ENCODE measurements at regions not wholly inside any gene's neighbourhood (a gene's known extent, or its start where the extent isn't known, plus 50 kb on each side); places are given as distances from the start of the nearest gene placed in this dataset.

GRCh38 chr12:113723631-113724030, 242.5 kb downstream of the RBM19 start:
- TF ChIP-seq, protein P1, sequence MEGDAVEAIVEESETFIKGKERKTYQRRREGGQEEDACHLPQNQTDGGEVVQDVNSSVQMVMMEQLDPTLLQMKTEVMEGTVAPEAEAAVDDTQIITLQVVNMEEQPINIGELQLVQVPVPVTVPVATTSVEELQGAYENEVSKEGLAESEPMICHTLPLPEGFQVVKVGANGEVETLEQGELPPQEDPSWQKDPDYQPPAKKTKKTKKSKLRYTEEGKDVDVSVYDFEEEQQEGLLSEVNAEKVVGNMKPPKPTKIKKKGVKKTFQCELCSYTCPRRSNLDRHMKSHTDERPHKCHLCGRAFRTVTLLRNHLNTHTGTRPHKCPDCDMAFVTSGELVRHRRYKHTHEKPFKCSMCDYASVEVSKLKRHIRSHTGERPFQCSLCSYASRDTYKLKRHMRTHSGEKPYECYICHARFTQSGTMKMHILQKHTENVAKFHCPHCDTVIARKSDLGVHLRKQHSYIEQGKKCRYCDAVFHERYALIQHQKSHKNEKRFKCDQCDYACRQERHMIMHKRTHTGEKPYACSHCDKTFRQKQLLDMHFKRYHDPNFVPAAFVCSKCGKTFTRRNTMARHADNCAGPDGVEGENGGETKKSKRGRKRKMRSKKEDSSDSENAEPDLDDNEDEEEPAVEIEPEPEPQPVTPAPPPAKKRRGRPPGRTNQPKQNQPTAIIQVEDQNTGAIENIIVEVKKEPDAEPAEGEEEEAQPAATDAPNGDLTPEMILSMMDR (IDR thresholded peaks at IDR 0.05; ENCODE audit: insufficient read depth, low read length, poor library complexity, severe bottlenecking), result no peak
- no peak for TF ChIP-seq EZH2phosphoT487 (conservative IDR thresholded peaks at IDR 0.05; ENCODE audit: low read length)

Measured in SU-DHL-6 (cell line).